ENCODE measurements at regions not wholly inside any gene's neighbourhood (a gene's known extent, or its start where the extent isn't known, plus 50 kb on each side); places are given as distances from the start of the nearest gene placed in this dataset.

GRCh38 chr6:140071601-140072062 is 697.2 kb upstream of the CITED2 start:
- peaks cover 3 to 33% (median 26%) of the 10 kb centered on the region in 12 donors for H3K4me1 ChIP-seq
- TF ChIP-seq, protein P1, sequence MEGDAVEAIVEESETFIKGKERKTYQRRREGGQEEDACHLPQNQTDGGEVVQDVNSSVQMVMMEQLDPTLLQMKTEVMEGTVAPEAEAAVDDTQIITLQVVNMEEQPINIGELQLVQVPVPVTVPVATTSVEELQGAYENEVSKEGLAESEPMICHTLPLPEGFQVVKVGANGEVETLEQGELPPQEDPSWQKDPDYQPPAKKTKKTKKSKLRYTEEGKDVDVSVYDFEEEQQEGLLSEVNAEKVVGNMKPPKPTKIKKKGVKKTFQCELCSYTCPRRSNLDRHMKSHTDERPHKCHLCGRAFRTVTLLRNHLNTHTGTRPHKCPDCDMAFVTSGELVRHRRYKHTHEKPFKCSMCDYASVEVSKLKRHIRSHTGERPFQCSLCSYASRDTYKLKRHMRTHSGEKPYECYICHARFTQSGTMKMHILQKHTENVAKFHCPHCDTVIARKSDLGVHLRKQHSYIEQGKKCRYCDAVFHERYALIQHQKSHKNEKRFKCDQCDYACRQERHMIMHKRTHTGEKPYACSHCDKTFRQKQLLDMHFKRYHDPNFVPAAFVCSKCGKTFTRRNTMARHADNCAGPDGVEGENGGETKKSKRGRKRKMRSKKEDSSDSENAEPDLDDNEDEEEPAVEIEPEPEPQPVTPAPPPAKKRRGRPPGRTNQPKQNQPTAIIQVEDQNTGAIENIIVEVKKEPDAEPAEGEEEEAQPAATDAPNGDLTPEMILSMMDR (IDR thresholded peaks at IDR 0.05) = no peak
- no peaks in the 10 kb centered on the region for H3K27me3 ChIP-seq
- 78 to 91% (median 82%) methylated on average over 1 of the region's 1 CpG for WGBS, 4 donors
- H3K36me3 ChIP-seq = no peaks in the 10 kb centered on the region
- intact Hi-C loops (cut with DNase I) = loop anchor here in 4 of 10 donors (10.0 kb wide), 3 partner anchors 87 to 697 kb away; partner anchors contain the start of gene CITED2 (in 4 of the 4)
- DNase-seq (no peak), ATAC-seq (peak in 1 of 4 donors; percentile 42)
- no peak overlapping the region for H3K27ac ChIP-seq
- H3K4me3 ChIP-seq = no peak overlapping the region
- H3K9me3 ChIP-seq = no peaks in the 10 kb centered on the region

GRCh38 chr6:140070846-140071473 is 696.5 kb upstream of the CITED2 start:
- H3K27me3 ChIP-seq = no peaks in the 10 kb centered on the region
- no peak overlapping the region for H3K4me3 ChIP-seq
- no peaks in the 10 kb centered on the region for H3K36me3 ChIP-seq
- intact Hi-C loops (cut with DNase I) = loop anchor here in 4 of 10 donors (10.0 kb wide), 3 partner anchors 86 to 696 kb away; partner anchors contain the start of gene CITED2 (in 4 of the 4)
- no peaks in the 10 kb centered on the region for H3K9me3 ChIP-seq
- ATAC-seq (peak in 1 of 4 donors; percentile 20), DNase-seq (no peak)
- WGBS, 4 donors = 14 to 28% (median 18%) methylated on average over 3 of the region's 3 CpGs
- TF ChIP-seq, protein P1 (IDR thresholded peaks at IDR 0.05) = no peak
- TF ChIP-seq POLR2A (IDR thresholded peaks at IDR 0.05) = no peak
- H3K4me1 ChIP-seq = peaks cover 3 to 33% (median 26%) of the 10 kb centered on the region in 12 donors
- H3K27ac ChIP-seq = peak overlapping the region in 2 of 12 donors; percentile 19 to 35

DNA sequence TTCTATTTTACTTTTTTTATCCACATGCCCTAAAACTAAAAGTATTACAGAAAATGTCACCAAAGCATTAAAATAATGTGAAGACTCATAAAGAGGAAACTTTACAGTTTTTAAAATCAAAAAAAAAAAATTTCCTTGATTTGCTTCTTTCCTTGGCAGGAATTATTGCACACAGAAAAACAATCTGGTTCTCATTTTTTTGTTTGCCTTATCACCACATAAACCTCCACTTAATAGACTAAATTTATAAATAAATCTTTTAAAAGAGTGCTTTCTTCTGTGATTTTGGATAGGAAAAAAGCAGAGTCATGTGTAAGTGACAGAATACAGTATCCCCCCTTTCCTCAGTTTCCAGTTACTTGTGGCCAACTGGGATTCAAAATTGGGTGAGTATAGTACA is 695.1 kb upstream of the CITED2 start:
- intact Hi-C loops (cut with DNase I) = loop anchor here in 1 of 10 donors (10.0 kb wide), 1 partner anchor 185 kb away; no protein-coding TSS in a partner anchor
- H3K27me3 ChIP-seq = no peaks in the 10 kb centered on the region
- TF ChIP-seq, protein P1 (IDR thresholded peaks at IDR 0.05) = no peak
- no peak for TF ChIP-seq POLR2A (IDR thresholded peaks at IDR 0.05)
- no peak for ATAC-seq
- DNase-seq = no peak
- no peaks in the 10 kb centered on the region for H3K36me3 ChIP-seq
- no peak overlapping the region for H3K27ac ChIP-seq
- H3K4me1 ChIP-seq = peaks cover 3 to 33% (median 26%) of the 10 kb centered on the region in 12 donors
- H3K9me3 ChIP-seq = no peaks in the 10 kb centered on the region
- H3K4me3 ChIP-seq = no peak overlapping the region

DNA sequence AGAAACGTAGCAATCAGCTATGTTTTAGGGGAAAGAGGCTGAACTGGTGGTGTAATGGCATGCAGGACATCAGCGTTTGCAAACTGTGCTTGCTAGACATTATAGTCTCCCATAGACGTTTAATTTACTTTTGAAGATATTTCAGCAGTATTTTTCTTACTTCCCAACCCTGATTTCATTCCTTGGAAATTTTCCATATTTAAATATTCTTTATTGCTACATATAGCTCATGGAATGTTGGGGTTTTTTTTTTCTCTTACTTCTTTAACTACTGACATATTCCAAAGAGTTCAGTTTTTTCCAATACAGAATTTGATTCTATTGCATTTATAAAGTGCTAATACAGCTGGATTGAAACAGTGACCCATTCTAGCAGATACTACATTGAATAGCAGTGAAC is 694.4 kb upstream of the CITED2 start:
- DNase-seq (no peak), ATAC-seq (no peak)
- intact Hi-C loops (cut with DNase I) = loop anchor here in 1 of 10 donors (10.0 kb wide), 1 partner anchor 184 kb away; no protein-coding TSS in a partner anchor
- Histone ChIP-seq H3K9me3 (no peaks in the 10 kb centered on the region), H3K4me3 (no peak overlapping the region), H3K36me3 (no peaks in the 10 kb centered on the region), H3K27me3 (no peaks in the 10 kb centered on the region), H3K27ac (no peak overlapping the region), H3K4me1 (peaks cover 3 to 36% (median 26%) of the 10 kb centered on the region in 12 donors)
- 85 to 89% (median 89%) methylated on average over 3 of the region's 3 CpGs for WGBS, 4 donors
- no peak for TF ChIP-seq POLR2A (IDR thresholded peaks at IDR 0.05)

Data from heart left ventricle (tissue), 16 donors.